NCI-H1105 (cell line): ENCODE measurements at regions not wholly inside any gene's neighbourhood (a gene's known extent, or its start where the extent isn't known, plus 50 kb on each side); places are given as distances from the start of the nearest gene placed in this dataset.

ENCODE experiments used
- DNase-seq: peaks from one replicate; lab custom pipeline; 2025; lab: John Stamatoyannopoulos, UW

DNA sequence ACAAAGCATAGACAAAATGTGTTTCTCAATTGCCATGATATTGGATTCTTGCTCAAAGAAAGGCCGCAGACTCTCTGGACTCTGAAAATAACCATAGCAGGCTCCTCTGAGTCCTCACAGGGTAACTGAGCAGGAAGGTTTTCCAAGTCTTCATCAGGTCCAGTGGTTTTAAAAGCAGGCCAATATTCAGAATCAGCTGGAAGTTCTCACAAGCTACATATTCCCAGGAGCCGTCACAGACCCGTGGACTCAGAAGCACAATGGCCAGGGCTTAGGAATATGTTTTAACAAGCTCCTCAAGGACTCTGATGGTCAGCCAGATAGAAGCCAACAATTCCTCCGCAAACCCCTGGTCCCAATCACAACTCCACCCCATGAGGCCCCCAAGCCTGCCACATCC, 256.1 kb upstream of the ADAMTS9 start:
- no peak for DNase-seq

- DNase-seq: no peak
Observed at GRCh38 chr3:64940596-64941348, 253.0 kb upstream of the ADAMTS9 start.

GRCh38 chr3:64939747-64940450, 252.1 kb upstream of the ADAMTS9 start:
- no peak for DNase-seq

GRCh38 chr3:64939309-64939708, 251.5 kb upstream of the ADAMTS9 start:
- DNase-seq: no peak

- DNase-seq: no peak
Observed at GRCh38 chr3:64936556-64936955, 248.8 kb upstream of the ADAMTS9 start.

GRCh38 chr3:64935971-64936370, 248.2 kb upstream of the ADAMTS9 start:
- no peak for DNase-seq

DNA sequence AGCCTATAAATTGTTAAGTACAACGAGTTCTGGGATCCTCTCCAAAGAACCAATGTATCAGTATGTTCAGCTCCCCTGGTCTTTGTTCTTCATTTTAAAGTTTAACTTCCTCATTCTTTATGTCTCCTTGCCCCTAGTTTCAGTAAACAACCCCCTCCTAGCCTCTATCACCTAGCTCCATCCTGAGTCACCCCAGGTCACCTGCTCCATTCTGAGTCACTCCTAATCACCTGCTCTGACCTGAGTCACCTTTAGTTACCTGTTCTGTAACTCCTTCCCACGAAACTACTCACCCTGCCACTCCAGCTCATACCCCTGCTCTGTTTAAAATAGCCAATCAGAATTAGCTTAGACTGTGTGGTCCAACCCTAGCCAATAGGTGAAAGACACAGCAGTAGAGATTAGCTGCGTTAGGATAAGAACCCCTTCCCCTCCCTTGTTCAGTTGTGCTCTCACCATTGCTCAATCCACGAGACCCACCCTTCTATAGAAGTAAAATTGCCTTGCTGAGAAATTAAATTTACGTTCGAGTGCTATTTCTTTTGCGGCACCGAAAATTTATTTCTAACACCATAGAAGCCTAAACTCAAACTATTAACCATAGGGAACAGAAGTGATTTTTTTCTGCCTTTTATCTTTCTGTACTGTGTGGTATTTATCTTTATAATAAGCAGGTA, 245.0 kb upstream of the ADAMTS9 start:
- DNase-seq: no peak

DNA sequence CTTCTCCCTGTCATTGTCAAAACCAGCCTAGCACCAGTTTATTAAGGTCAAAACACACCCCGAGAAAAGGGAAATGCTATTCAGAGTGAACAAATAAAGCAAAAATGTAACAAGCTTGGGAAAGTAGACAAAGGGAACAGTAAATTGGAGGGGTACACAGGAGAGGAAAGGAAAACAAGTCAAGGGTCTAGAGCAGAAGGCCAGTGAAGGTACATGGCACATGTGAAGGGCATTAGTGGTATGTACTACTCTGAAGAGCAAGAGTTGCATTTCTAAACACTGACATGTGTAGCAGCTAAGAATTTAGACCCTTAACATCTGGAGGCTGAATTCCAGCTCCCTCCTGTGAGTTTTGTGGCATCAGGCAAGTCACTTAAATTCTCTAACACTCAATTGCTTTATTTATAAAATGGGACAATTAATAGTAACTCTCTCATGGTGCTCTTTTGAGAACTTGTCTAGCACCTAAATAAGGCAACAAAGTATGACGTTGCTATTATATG, 244.3 kb upstream of the ADAMTS9 start:
- DNase-seq: no peak

DNA sequence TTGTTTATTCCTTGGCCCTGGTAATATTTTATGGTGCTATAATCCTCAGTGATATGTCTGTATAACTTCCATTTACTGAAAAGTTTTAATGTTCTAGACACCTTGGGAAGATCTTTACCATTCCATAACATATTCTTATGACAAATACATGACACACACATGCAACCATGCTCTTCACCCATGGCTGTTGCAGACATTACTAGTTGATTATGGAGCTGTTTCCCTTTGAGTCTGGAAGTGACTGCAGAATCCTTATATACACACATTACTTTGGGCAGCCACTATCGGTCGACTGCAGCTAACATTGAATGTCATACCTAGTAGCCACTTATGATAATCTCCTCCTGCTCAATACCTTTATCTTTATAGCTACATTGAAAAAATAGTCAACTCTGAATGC, 243.1 kb upstream of the ADAMTS9 start:
- DNase-seq: no peak

- DNase-seq: no peak
Observed at GRCh38 chr3:64928683-64929082, 240.9 kb upstream of the ADAMTS9 start.

DNA sequence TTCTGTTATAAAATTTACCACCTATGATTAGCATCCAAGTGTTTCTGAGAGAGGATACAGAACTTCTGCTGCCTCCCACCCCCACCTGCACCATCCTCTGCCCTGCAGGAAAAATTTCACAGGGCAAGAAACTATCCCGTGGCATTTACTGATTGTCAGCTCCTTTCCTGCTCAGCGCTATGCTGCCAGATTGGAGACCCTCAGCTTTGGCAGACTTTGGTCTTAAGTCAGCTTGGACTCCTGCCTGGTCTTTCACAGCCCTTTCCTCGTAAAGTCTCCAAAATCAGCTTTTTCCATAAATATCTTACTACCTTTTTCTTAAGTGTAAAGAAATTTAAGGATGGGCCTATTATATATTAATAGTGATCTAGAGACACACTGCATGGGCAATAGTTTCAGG, 239.9 kb upstream of the ADAMTS9 start:
- no peak for DNase-seq

GRCh38 chr3:64925575-64925974, 237.8 kb upstream of the ADAMTS9 start:
- no peak for DNase-seq

DNA sequence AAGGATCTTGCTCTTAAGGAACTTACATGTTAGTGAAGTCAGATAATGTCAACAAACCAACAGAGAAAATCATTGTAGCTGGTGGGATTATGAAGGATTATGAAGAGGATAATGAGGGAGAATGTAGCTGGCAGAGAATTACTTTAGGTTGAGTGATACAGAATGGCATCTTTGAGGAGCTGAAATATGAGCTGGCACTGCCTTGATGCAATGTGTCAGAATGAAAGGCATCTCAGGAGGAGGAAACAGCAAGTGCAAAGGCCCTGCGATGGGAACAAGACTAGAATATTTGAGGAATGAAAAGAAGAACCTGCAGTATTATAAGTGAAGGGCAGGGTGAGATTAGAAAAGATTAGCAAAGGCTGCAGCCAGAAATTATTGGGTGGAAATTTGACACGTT, 237.2 kb upstream of the ADAMTS9 start:
- no peak for DNase-seq

GRCh38 chr3:64922213-64922612, 234.4 kb upstream of the ADAMTS9 start:
- DNase-seq: no peak

GRCh38 chr3:64921281-64922065, 233.7 kb upstream of the ADAMTS9 start:
- no peak for DNase-seq

DNA sequence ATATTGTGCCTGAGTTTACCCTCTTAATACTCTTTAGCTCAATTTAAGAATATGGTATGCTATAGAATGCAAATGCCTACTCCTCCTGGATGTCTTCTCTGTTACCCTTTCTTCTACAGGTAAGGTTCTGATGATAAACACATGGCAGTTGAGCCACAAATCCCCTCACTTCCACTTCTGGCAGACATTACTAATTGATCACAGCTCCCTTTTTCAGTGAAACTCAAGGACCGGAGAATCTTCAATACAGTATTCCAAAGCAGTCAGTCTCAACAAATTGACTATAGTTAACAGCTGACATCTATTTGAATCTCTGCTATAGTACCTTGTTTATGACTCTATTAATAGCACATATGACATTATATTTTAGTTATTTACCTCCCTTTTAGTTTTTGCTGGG, 232.1 kb upstream of the ADAMTS9 start:
- no peak for DNase-seq

DNA sequence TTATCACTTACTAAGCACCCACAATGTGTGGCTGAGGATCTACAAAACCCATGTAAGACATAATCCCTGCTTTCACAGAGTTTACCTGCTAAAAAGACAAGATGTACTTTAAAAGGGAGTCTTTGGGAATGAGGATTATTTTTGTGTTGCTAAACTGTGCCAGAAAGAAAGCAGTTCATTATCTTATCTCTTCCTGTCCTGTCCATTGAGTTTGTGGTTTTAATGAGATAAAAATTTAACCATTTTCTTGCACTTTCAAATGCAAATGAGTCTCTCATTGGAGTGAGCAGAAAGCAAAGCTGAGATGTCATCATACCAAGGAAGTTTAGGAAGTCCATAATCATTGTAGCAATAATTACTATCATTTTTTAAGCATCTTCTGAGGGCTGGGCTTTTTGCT, 231.2 kb upstream of the ADAMTS9 start:
- no peak for DNase-seq

- DNase-seq: no peak
Observed at GRCh38 chr3:64917914-64918453, 230.2 kb upstream of the ADAMTS9 start.

- no peak for DNase-seq
Observed at GRCh38 chr3:64916937-64917336, 229.1 kb upstream of the ADAMTS9 start.

- no peak for DNase-seq
Observed at GRCh38 chr3:64916192-64916798, 228.5 kb upstream of the ADAMTS9 start.

GRCh38 chr3:64915778-64916177, 228.0 kb upstream of the ADAMTS9 start:
- DNase-seq: no peak
